Testis (tissue), 2 donors: ENCODE measurements at regions not wholly inside any gene's neighbourhood (a gene's known extent, or its start where the extent isn't known, plus 50 kb on each side); places are given as distances from the start of the nearest gene placed in this dataset.

ENCODE experiments used
- DNase-seq: peaks from one replicate; pipeline ENCODE4 v3.0.0-alpha.2; 2019
- H3K27ac ChIP-seq, 2 donors: fragments of 200-600 bp; sonication (generic); one replicate each; pipeline ENCODE4 v1.5.1; 2019
- H3K27me3 ChIP-seq: fragments of 200-600 bp; sonication (generic); one replicate; pipeline ENCODE4 v1.5.1; 2019
- H3K36me3 ChIP-seq: fragments of 200-600 bp; sonication (generic); one replicate; pipeline ENCODE4 v1.5.1; 2017; ENCODE audit warnings: low read depth; ENCODE audit errors: missing control alignments
- H3K4me1 ChIP-seq: fragments of 200-600 bp; sonication (generic); one replicate; pipeline ENCODE4 v1.5.1; 2019
- H3K4me3 ChIP-seq, 2 donors: fragments of 200-600 bp; sonication (generic); one replicate each; pipeline ENCODE4 v1.5.1; 2017 to 2019
- H3K9me3 ChIP-seq: fragments of 200-600 bp; sonication (generic); one replicate; pipeline ENCODE4 v1.5.1; 2017
- CTCF ChIP-seq, 3 experiments: fragments of 450-650 bp in 2 of 3; fragments of 200-600 bp in 1 of 3; sonication (generic) in 1 of 3; IDR thresholded peaks; one replicate each; pipeline ENCODE4 v1.5.1; 2016 to 2019; ENCODE audit warnings: antibody characterized with exemption in 3 of 3, mild to moderate bottlenecking in 2 of 3, moderate library complexity in 1 of 3
- POLR2A ChIP-seq: fragments of 450-650 bp; IDR thresholded peaks from one replicate; pipeline ENCODE4 v1.6.1; 2017; ENCODE audit warnings: antibody characterized with exemption, mild to moderate bottlenecking, moderate library complexity
- WGBS, 2 donors: methylation state at CpG; one replicate each; pipeline ENCODE4 v1.1.5; 2018; 5-methylcytosine and 5-hydroxymethylcytosine counted together
- intact Hi-C: fragments of 100-400 bp; cut with DNase I; formaldehyde crosslinking; loops from one replicate; pipeline ENCODE4 v1.15.1; 2023; ENCODE audit warnings: low total_unique reads

- no peak for TF ChIP-seq CTCF (IDR thresholded peaks at IDR 0.05)
- no peak for TF ChIP-seq POLR2A
- no peak for DNase-seq
- Histone ChIP-seq H3K4me3 (no peak overlapping the region), H3K36me3 (no peaks in the 10 kb centered on the region), H3K9me3 (no peaks in the 10 kb centered on the region), H3K4me1 (no peaks in the 10 kb centered on the region), H3K27ac (no peak overlapping the region), H3K27me3 (no peaks in the 10 kb centered on the region)
- intact Hi-C loops = no loop called here
- 100% methylated on average over 2 of the region's 2 CpGs for WGBS, 2 donors
Measured at GRCh38 chr4:66609014-66609413, 936.3 kb downstream of the CENPC start.

GRCh38 chr4:66606908-66607307 is 936.6 kb upstream of the EPHA5 start:
- Histone ChIP-seq H3K4me1 (no peaks in the 10 kb centered on the region), H3K4me3 (no peak overlapping the region), H3K9me3 (no peaks in the 10 kb centered on the region), H3K27me3 (no peaks in the 10 kb centered on the region), H3K27ac (no peak overlapping the region), H3K36me3 (no peaks in the 10 kb centered on the region)
- intact Hi-C loops = no loop called here
- TF ChIP-seq CTCF (IDR thresholded peaks at IDR 0.05) (no peak), POLR2A (no peak)
- no peak for DNase-seq

GRCh38 chr4:66606215-66606614 is 935.9 kb upstream of the EPHA5 start:
- Histone ChIP-seq H3K4me3 (no peak overlapping the region), H3K36me3 (no peaks in the 10 kb centered on the region), H3K9me3 (no peaks in the 10 kb centered on the region), H3K4me1 (no peaks in the 10 kb centered on the region), H3K27me3 (no peaks in the 10 kb centered on the region), H3K27ac (no peak overlapping the region)
- intact Hi-C loops = no loop called here
- DNase-seq = no peak
- TF ChIP-seq CTCF (IDR thresholded peaks at IDR 0.05) = no peak
- TF ChIP-seq POLR2A = no peak

GRCh38 chr4:66604192-66604591 is 933.9 kb upstream of the EPHA5 start:
- intact Hi-C loops = no loop called here
- Histone ChIP-seq H3K27me3 (no peaks in the 10 kb centered on the region), H3K36me3 (no peaks in the 10 kb centered on the region), H3K4me3 (no peak overlapping the region), H3K27ac (no peak overlapping the region), H3K9me3 (no peaks in the 10 kb centered on the region), H3K4me1 (no peaks in the 10 kb centered on the region)
- no peak for DNase-seq
- no peak for TF ChIP-seq POLR2A
- TF ChIP-seq CTCF (IDR thresholded peaks at IDR 0.05) = no peak

GRCh38 chr4:66602622-66603021 is 932.3 kb upstream of the EPHA5 start:
- no peaks in the 10 kb centered on the region for H3K4me1 ChIP-seq
- intact Hi-C loops = no loop called here
- no peaks in the 10 kb centered on the region for H3K36me3 ChIP-seq
- no peak overlapping the region for H3K27ac ChIP-seq
- no peaks in the 10 kb centered on the region for H3K27me3 ChIP-seq
- no peak overlapping the region for H3K4me3 ChIP-seq
- TF ChIP-seq POLR2A = no peak
- no peak for TF ChIP-seq CTCF (IDR thresholded peaks at IDR 0.05)
- H3K9me3 ChIP-seq = no peaks in the 10 kb centered on the region
- no peak for DNase-seq
